Activated naive CD4-positive, alpha-beta T cell treated with Interleukin-2 at 50 U/mL for 16 hours (primary cell): ENCODE measurements at regions not wholly inside any gene's neighbourhood (a gene's known extent, or its start where the extent isn't known, plus 50 kb on each side); places are given as distances from the start of the nearest gene placed in this dataset.

Experiments used
- DNase-seq: peaks from one replicate; pipeline ENCODE4 v3.0.0-alpha.2; 2020

DNA sequence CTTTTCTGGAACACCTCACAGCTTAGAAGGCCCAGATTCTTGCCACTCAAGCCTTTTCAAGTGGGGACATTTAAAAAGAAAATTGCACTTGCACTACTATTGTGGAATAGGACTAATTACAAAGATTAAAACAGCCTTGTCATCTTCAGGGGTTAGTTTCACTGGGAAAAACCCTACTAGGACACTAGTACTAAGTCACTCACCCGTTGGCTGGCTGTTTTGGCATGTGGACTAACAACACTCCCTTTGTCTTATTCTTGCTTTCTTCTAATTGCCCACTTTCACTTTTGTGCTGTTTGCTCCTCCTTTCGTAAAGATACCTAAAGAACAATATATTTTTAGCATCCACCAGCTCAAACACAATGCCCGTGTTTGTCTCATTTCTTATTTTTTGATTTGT, 200.9 kb upstream of the MID1 start:
- DNase-seq, result no peak

DNA sequence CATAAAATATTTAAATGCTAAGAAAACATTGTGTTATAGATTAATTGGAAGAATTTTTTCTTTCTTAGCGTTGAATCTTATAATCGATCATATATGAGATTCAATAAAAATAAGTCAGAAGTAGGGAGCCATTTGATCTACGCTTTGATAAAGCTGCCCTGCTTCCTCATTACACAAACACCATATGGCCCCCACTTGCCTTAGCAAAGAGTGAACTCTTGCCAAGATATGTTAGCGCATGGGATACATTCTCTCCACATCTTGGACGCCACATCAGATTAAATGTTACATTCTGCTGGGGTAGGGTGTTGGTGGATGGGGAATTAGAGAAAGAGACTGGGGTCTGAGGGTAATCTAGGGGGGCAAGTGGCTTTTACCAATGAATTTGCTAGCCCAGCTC, 207.7 kb upstream of the MID1 start:
- DNase-seq, result no peak

DNA sequence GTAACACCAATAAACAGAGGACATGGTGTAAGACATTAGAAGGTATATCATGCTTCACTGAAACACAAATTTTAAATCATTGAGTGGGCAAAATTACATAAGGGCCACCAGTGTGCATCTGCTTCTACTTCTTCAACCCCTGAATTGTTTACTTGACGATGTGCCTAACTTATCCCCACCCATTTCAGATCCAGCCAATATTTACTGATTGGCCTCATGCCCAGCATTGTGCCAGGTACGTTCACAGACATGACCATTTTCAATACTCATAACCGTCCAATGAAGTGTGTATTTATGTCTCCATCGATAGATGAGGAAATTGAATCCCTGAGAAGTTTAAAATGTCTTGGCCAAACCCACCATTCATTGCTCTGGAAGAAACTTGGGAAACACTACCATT, 208.3 kb upstream of the MID1 start:
- no peak for DNase-seq

DNA sequence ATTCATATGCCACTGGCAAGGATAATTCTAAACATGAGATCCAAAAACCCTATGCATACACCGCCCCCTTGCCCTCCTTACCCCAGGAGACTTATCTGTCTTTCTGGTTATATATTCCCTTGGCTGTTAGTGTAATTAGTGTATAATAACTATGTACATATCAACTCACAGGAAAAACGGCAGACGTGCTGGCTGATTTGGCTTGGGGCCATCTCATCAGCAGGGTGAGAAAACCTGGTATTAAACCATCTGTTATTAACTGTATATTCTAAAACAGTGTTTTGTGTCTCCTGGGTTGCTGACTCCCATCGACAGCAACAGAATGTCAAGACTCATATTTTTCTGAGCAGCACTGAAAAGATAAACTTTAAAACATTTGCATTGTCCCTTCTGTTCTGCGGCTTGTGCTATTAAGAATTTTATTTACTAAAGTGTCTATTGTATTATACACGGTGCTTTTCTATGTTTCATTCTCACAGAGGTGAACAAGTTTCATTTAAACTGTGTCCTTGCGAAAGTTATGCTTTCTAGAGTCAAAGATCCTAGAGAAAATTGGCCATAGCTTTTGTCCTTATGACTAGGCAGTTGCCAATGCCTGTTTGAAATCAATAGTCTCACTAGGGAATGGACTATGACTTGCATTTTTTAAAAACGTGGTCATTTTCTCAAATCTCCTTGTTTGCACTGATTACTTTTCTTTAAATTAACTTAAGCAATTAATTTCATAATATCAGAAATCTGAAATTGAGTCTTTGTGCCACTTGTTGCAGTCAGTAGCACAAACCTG, 211.5 kb upstream of the MID1 start:
- DNase-seq, result no peak

DNA sequence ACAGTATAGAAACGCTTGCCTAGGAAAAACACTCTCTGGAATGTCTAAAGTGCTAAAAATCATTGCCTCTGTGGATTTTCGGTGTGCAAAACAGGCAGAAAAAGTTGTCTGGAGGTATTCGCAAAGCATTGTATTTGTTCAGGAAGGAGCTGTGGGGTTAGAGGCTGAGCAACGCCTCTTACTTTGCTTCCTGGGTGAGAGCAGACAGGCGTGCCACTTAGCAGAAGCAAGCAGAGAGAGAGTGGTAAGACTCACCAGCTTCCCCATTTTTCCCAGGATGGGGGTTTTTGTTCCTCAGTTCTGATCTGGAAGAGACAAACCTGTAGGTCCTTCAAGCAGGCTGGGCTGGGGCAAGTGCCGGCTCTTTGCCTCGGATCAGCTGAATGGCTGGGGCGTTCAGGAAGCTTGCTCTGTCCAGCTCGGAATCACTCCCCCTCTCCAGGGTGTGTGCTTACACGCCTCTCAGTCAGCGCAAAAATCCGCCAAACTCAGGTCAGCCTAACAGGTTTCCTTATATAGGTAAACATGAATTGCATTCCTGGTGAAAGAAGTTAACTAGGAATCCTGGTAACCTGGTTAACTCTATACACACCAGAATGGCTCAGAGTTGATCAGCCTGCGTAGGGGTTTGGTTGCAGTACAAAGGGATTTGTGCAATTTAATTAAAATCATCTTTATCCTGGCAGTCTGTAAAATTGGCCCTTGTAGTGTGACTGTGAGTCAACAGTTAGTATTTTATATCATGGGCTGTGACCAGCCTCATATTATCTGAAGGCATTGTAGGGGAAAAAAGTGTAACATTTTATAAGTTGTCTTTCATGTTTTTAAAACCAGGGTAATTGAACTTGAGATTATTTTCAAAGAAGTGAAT, 213.1 kb upstream of the MID1 start:
- no peak for DNase-seq

DNA sequence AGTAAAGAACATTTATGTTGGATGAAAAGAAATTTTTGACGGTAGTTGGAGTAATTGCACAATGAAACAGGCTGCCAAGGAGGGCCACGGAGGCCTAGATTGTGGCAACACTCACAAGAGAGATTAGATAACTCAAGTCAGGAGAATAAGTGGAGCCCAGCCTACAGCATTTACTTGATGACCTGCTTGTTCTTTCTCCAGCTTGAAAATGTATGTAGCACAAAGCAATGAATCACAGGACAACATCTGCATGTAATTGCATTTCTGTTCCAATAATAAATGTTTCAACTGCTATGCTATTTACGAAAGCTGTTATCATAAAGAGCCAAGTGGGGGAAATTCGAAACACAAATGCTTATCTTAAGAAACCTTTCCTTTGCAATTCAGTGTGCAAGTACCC, 221.2 kb upstream of the MID1 start:
- no peak for DNase-seq

DNA sequence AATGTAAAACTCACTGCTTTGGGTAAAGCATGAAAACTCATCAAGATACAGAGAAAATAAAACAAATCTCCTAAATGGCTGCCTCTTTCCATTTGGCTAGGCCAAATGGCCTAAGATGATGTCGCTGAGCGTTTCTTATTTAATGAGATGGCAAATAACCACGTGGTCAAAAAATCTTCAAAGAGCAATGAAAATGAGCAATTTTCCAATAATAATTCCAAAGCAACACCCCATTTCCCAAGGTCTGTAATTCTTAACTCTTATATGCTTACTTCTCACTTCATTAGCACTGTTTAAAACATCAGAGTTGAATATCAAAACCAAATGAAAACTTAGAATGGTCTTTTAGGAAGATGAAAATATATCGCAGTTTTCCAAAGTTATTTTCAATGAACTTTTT, 222.3 kb upstream of the MID1 start:
- DNase-seq, result no peak

DNA sequence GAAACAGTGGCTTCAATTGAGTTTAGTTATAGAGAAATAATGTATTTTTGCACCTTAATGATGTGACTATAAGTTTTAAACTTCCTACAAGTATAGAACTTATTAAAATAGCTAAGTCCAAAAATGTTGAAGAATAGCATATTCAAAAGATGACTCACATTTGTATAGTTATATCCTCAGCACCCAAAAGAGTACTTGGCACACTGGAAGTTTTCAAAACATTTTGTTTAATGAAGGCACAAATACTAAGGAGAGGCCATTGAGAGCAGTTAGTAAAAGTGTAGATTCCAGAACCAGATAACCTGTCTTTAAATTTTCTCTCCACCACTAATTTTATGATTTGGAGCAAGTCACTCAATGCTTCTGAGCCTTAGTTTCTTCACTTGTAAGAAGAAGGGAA, 226.9 kb upstream of the MID1 start:
- no peak for DNase-seq

DNA sequence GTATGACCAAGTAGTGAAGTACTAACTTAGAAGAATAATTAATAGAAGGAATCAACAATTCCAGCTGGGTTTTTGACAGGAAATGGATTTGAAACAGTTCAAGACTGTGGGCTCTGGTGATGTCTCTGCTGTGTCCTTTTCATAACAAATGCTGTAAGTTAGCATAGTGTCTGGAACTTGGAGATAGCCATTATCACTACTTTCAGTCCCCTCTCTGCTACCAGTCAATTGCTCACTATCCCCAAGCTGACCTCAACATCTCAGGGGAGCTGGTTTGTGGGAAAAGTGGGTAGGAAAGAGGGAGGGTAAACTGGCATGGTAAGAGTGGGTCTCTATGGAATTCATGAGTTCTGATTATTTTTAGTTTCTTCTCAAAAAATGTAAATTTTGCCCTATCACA, 231.4 kb upstream of the MID1 start:
- no peak for DNase-seq

DNA sequence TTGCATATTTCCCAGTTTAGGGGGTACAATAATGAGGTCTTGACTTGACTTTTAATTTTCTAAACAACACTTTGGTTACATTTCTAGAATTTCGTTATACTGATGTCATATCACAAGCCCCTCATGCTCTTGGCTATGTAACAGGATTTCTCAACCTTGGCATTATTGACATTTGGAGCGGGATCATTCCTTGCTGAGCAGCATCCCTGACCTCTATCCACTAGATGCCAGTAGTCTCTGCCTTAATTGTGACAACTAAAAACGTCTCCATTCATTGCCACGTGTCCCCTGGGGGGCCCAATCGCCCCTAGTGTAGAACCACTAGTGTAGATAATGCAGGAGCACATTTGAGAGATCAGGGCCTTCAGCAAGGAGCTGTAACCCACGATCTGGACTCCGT, 234.2 kb upstream of the MID1 start:
- no peak for DNase-seq

DNA sequence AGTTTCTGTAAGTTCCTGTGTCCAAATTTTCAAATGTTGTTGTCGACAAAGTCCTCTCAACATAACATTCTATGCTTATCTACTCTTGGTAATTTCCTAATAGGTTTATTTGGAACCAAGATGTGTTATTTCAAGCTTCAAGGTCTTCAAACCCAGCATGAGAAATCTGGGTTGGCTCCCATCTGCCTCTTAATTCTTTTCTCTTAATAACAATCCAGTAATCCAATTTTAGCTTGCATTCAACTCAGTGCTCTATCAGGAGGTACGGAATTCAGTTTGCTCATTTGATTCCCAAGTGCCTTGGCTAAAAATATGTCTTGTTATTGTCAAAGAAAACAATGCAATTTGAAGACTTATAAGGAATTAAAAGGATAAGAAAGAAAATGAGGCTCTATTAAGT, 235.5 kb upstream of the MID1 start:
- DNase-seq, result no peak

DNA sequence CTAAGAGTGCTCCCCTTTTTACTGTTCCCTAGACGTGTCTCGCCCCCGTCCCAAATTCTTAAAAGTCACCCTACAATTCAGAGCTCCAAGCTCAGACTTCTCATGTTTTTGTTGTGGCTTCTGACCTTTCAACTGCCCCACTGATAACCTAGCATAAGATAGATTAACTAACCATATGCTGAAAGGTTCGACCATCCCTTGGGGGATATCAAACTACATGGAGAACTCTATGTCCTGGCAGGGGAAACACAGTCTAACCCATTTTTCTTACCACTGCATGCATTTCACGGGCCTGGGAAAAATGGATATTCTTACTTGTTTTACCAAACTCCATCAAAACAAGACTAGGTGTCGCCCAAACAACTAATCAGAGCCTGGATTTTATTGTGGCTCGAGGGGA, 236.4 kb upstream of the MID1 start:
- no peak for DNase-seq

DNA sequence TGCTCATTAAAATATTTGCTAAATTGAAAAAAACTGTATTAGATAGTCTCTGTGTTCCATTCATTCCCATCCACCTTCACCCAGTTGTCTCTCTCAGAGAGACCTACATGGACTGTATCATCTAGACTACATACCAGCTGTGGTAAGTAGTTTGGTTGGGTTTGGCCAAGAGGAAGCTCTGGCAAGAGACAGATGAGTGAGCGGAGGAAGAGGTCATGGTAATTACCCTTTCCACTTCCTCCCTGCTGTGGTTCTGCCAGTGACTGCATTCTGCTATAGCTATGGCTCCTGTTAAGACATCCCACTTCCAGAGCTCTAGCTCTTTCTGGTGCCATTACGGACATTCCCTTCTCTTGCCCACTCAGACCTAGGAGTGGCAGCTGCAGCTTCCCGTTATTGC, 239.0 kb upstream of the MID1 start:
- DNase-seq, result no peak

DNA sequence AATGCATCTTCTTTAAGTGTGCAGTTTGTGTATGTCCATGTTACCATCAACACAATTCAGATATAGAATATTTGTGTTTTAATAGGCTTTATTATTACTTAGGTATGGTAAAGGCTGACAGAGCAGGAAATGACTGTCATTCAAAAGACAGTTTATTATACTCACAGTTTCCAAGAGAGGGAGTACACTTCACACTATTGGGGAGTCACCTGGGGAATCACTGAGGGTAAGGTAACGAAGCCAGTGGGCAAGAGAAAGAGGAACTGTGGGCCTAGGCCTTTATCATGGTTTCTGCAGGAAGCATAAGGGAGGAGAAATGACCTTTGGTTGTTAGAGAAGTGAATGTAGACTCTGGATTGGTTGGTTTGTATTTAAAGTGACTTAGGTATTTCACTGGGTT, 235.1 kb upstream of the HCCS start:
- DNase-seq, result no peak

DNA sequence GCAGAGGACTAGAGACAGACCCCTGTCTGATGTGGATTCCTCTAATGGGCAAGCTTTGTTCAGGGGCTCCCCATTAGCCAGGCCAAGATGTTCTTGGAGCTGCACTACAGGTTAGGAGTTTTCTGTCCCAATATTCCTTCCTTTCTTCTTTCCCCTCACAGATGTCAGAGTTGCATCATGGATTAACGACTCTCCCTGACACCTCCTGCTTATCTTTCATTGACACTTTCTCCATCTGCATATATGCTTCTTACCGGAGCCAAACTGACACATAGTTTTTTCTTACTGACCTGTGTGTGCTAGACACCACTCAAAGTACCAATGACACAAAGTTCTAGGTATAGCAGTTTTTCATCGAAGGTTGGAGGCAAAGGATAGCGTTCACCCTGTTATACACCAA, 228.6 kb upstream of the HCCS start:
- DNase-seq, result no peak

DNA sequence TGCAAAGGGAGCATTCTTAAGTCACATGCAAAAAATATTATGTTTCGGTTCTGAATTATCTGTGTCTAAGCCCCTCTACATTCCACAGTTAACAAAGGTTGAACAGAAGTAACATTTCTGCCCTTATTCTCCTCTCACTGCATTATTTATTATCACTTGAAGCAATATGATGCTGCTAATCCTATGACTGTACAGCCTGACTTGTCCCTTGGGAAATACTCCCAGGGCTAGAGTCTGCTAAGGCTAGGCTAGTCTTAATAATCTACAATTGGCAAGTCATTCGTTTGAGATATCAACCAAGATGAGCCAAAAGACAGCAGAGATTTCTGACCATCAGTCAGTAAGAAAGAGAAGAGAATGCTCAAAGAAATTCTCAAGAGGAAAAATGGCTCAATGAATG, 226.9 kb upstream of the HCCS start:
- no peak for DNase-seq

DNA sequence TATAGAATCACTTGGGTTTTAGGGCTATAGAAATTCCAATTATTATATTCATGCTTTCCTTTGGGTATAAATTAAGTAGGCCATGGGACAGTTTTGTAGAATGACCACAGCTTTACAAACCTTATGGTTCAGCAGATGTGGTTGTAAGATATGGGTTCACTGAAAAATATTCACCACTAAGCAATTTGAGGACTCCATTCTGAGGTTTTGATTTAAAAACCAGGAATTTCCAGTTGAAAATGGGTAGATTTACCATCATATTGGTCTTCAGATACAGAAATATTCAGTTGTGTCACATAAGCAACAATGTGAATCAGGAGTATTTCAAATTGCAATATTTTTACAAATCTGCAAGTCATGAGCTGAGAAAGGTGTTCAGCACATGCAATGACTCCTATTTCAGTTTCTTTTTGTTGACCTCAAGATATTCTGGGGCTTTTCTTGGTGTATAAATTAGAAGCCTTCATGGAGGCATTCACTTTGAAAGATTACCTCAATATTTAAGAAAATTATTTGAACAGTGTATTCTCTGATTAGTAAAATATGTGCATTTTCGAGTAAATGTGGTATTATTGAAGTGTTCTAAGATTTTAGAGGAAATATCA, 218.4 kb upstream of the HCCS start:
- DNase-seq, result no peak

DNA sequence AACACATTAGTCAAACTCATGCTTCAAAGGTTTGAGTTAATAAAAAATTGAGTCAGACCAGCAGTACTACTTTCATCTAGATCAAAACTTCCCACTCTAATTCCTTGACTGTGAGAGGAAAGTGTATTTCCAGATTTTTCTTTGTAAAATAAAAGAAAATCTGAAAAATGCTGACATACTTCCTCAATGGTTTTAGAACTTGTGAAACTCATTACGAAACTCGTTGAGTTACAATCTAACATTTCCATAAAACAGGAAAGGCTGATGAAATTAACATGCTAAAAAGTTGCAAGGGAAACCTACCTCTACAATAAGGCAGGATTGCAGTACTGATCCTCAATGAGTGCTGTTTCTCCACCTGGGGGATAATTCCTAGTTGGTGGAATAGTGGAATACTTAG, 217.8 kb upstream of the HCCS start:
- DNase-seq, result no peak

DNA sequence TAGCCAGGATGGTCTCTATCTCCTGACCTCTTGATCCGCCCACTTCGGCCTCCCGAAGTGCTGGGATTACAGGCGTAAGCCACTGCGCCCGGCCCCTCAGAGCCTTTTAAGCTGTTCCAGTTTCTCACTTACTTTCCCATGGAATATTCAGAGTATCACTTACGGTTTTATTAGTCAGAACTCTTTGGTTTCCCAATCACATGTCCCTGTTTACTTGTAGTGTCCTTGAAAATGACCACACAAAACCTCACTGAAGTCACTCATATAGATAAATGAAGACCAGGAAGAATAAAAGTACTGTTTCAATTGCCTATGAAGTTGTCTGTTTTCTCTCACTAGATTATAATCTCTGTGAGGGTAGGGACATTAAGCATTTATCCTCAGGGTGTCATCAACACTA, 217.2 kb upstream of the HCCS start:
- no peak for DNase-seq

DNA sequence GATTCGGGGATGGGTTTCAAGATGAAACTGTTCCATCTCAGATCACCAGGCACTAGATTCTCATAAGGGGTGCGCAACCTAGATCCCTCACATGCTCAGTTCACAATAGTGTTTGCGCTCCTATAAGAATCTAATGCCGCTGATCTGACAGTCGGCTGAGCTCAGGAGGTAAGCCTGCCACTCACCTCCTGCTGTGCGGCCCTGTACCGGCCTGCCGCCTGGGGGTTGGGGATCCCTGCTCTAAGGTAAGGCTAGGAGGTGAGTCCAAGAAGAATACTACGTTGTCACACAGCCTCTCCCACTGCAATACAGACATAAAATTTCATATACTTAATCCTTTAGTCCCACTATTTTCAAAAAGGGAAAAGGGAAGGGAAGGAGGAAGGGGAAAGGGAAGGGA, 213.4 kb upstream of the HCCS start:
- DNase-seq, result no peak

DNA sequence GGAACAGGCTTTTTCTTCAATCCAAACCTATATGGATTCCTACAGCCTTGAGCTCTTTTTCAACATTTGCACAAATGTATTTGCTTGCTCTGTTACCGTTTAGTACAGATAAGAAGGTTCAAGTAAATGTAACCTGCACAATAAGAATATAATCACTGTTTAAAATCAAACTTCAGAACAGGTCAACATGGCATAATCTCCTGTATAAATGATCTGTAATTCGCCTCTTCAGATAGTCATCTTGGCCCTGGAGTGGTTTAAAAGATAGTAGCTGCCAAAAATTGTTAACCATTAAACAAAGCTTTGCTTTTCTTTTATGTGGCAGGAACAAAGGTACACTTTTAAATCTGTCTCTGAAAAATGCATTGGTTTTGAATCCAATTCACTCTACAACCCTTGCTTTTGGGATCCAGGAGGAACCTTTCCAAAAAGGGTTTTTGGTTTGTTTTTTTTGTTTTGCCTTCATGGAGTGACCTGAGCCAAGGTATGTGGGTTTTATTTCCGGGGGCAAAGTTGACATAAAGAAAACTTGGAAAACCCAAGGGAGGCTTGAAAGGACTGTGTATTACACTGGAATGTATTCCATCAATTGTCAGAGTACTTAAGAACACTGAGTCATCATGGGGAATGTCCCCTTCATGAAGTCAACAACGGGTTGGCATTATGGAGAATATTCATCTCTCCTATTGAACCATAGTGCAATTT, 210.4 kb upstream of the HCCS start:
- DNase-seq, result no peak

DNA sequence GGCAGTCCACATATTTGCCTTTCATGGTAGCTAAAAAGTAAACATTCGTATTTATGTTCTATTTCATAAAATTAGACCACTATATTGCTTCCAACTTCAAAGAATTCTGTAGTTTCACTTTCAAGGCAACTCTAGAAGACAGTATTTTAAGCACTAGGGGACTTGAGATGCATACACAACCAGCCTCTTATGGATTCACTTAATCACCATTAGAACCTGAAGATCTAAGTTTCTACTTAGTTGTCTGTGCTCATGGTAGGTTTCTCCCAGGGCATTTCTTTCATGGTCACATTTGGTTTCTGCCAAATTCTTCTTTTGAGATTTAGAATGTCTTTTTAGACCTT, 209.9 kb upstream of the HCCS start:
- DNase-seq, result no peak

DNA sequence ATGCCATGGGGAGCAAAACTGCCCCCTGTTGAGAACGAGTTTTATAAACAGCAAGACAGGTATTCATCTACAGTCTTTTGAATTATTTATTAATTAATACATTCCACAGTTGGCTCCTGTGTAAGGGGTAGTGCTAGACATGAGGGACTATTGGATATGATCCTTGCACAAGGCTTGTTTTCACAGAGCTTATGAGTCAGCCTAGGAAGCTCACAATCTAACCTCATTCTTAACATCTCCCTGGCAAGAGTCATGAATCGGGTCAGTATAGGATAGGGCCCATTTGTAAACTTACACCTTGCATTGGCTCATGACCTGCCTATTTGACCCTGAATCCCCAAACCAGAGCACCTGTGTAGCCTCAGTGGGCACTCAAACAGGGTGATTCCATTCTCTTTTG, 209.1 kb upstream of the HCCS start:
- DNase-seq, result no peak

DNA sequence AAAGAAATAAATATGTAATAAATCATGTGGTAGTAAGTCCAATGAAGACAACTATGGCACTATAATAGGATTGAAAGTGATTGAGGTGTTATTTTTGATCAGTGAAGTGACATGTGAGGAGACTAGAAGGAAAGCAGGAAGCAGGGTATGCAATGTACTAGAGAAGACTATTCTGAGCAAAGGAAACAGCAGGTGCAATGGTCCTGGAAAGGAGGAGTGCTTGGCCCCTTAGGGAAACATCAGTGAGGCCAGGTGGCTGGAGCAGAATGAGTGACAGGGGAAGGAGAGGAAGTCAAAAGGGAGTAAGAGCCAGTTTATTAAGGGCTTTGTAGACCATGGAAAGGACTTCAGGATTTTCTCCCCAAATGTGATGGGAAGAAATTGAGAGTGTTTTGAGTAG, 207.6 kb upstream of the HCCS start:
- no peak for DNase-seq
